ENCODE measurements at regions not wholly inside any gene's neighbourhood (a gene's known extent, or its start where the extent isn't known, plus 50 kb on each side); places are given as distances from the start of the nearest gene placed in this dataset.

DNA sequence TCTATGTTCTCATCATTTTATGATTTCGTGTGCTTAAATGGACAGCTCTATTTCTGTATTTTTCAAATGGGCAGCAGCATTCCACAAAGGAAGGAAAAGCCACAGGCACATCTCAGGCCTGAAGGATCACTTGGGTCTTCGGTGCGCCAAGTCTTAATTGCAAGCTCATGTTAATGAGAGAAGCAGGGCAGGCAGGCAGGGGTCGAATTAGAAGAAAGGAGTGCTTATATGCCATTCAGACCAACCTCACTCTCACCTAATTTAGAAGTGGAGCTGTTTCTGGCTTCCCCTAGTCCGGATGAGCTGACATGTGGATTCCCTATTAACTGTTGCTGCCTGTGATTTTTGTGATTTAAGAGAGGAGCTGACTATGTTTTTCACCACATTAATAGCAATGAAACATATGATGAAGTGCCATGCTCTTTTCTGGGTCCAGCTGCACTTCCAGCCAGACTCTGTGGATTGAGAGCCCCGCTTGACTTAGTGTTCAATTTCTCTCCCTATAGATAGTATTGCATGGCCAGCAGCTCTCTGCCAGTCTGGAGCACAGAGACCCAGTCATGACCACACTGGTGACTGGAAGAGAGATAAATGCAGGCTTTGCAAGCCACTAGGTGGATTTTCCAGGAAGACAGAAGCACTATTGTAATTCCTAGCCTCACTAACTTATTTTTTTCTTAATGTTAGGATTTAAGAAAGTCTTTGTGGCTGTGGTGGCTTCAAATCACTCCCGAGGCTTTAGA is 373.9 kb upstream of the FAT3 start:
- no peaks in the 10 kb centered on the region for H3K27me3 ChIP-seq (ENCODE audit: control insufficient read depth, insufficient read depth, low read length)
- no peaks in the 10 kb centered on the region for H3K36me3 ChIP-seq (ENCODE audit: control insufficient read depth, insufficient read depth, low read length)
- no peak overlapping the region for H3K4me3 ChIP-seq (ENCODE audit: low read depth in 2 of 2, low read length in 2 of 2)
- ATAC-seq (no peak), DNase-seq (ENCODE audit: low read depth, low spot score) (no peak)
- BruUV-seq (replicated peaks): no TSS peak
- intact Hi-C loops (cut with micrococcal nuclease; ENCODE audit: unreplicated experiment): no loop called here
- no peaks in the 10 kb centered on the region for H3K9me3 ChIP-seq (ENCODE audit: control insufficient read depth, insufficient read depth, low read depth, low read length)
- no peak overlapping the region for H3K27ac ChIP-seq (ENCODE audit: low read length)
- POLR2A ChIA-PET: no interaction called here
- H3K4me1 ChIP-seq (ENCODE audit: control insufficient read depth, insufficient read depth, low read length): no peaks in the 10 kb centered on the region
- in situ Hi-C loops (cut with HindIII; ENCODE audit: low pct_unique_long_range_greater_than_20kb, low sequenced_read_pairs): no loop called here
- CTCF ChIA-PET: no interaction called here
- TF ChIP-seq TCF7L2 (IDR thresholded peaks at IDR 0.05; ENCODE audit: low read depth, low read length) (no peak), POLR2AphosphoS5 (IDR thresholded peaks at IDR 0.05; ENCODE audit: low read depth, low read length) (no peak)
- TF ChIP-seq, protein P1, sequence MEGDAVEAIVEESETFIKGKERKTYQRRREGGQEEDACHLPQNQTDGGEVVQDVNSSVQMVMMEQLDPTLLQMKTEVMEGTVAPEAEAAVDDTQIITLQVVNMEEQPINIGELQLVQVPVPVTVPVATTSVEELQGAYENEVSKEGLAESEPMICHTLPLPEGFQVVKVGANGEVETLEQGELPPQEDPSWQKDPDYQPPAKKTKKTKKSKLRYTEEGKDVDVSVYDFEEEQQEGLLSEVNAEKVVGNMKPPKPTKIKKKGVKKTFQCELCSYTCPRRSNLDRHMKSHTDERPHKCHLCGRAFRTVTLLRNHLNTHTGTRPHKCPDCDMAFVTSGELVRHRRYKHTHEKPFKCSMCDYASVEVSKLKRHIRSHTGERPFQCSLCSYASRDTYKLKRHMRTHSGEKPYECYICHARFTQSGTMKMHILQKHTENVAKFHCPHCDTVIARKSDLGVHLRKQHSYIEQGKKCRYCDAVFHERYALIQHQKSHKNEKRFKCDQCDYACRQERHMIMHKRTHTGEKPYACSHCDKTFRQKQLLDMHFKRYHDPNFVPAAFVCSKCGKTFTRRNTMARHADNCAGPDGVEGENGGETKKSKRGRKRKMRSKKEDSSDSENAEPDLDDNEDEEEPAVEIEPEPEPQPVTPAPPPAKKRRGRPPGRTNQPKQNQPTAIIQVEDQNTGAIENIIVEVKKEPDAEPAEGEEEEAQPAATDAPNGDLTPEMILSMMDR (IDR thresholded peaks at IDR 0.05): no peak
- TF ChIP-seq, protein P2, sequence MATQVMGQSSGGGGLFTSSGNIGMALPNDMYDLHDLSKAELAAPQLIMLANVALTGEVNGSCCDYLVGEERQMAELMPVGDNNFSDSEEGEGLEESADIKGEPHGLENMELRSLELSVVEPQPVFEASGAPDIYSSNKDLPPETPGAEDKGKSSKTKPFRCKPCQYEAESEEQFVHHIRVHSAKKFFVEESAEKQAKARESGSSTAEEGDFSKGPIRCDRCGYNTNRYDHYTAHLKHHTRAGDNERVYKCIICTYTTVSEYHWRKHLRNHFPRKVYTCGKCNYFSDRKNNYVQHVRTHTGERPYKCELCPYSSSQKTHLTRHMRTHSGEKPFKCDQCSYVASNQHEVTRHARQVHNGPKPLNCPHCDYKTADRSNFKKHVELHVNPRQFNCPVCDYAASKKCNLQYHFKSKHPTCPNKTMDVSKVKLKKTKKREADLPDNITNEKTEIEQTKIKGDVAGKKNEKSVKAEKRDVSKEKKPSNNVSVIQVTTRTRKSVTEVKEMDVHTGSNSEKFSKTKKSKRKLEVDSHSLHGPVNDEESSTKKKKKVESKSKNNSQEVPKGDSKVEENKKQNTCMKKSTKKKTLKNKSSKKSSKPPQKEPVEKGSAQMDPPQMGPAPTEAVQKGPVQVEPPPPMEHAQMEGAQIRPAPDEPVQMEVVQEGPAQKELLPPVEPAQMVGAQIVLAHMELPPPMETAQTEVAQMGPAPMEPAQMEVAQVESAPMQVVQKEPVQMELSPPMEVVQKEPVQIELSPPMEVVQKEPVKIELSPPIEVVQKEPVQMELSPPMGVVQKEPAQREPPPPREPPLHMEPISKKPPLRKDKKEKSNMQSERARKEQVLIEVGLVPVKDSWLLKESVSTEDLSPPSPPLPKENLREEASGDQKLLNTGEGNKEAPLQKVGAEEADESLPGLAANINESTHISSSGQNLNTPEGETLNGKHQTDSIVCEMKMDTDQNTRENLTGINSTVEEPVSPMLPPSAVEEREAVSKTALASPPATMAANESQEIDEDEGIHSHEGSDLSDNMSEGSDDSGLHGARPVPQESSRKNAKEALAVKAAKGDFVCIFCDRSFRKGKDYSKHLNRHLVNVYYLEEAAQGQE (IDR thresholded peaks at IDR 0.05; ENCODE audit: insufficient read depth in 1 of 2, low read depth in 2 of 2, low read length in 1 of 2): no peak

DNA sequence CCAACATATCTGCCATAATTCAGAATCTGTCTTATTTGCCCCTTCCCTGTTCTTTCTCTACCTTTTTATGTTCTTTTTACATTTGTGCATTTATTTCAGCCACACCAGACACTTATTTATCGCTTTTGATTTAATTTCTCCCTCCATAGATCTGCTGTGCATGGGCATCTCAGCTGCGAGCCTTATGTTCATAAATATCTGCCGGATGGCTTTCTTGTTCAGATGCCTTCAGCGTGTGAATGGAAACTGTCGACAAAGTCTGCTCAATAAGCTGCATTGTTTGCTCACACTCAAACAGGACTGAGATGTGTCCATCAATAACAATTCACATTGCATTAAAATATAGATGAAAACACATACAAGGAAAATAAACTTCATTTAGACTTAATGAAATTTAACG is 374.6 kb upstream of the FAT3 start:
- Histone ChIP-seq H3K4me3 (ENCODE audit: low read depth in 2 of 2, low read length in 2 of 2) (no peak overlapping the region), H3K36me3 (ENCODE audit: control insufficient read depth, insufficient read depth, low read length) (no peaks in the 10 kb centered on the region), H3K27me3 (ENCODE audit: control insufficient read depth, insufficient read depth, low read length) (no peaks in the 10 kb centered on the region), H3K27ac (ENCODE audit: low read length) (no peak overlapping the region), H3K4me1 (ENCODE audit: control insufficient read depth, insufficient read depth, low read length) (no peaks in the 10 kb centered on the region), H3K9me3 (ENCODE audit: control insufficient read depth, insufficient read depth, low read depth, low read length) (no peaks in the 10 kb centered on the region)
- ChIA-PET CTCF (no interaction called here), POLR2A (no interaction called here)
- in situ Hi-C loops (cut with HindIII; ENCODE audit: low pct_unique_long_range_greater_than_20kb, low sequenced_read_pairs): no loop called here
- BruUV-seq (replicated peaks): no TSS peak
- ATAC-seq: no peak
- DNase-seq (ENCODE audit: low read depth, low spot score): no peak
- no peak for TF ChIP-seq SIN3A (IDR thresholded peaks at IDR 0.05; ENCODE audit: borderline replicate concordance, insufficient read depth, low read depth, low read length)
- no peak for TF ChIP-seq TCF7L2 (IDR thresholded peaks at IDR 0.05; ENCODE audit: low read depth, low read length)
- intact Hi-C loops (cut with micrococcal nuclease; ENCODE audit: unreplicated experiment): no loop called here

DNA sequence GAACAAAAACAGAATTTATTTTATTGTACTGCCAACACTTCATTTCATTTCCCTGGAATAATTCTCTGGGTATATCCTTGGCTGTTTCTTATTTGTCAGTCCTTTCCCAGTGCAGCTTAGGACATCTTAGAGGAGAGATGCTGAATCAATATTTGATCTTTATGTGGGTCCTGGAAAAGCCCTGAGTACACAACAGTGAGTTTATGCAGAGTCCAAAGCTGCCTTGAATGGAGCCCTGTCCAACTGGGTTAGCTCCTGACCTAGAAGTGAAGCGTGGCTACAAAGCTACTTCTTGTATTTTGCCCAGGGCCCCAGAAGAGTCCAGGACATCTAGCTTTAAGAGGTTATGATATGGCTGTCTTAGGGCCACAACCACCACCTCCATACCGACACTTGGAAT is 378.0 kb upstream of the FAT3 start:
- ChIA-PET POLR2A (no interaction called here), CTCF (no interaction called here)
- BruUV-seq (replicated peaks): no TSS peak
- Histone ChIP-seq H3K27ac (ENCODE audit: low read length) (no peak overlapping the region), H3K4me3 (ENCODE audit: low read depth in 2 of 2, low read length in 2 of 2) (no peak overlapping the region), H3K27me3 (ENCODE audit: control insufficient read depth, insufficient read depth, low read length) (no peaks in the 10 kb centered on the region), H3K36me3 (ENCODE audit: control insufficient read depth, insufficient read depth, low read length) (no peaks in the 10 kb centered on the region), H3K9me3 (ENCODE audit: control insufficient read depth, insufficient read depth, low read depth, low read length) (no peaks in the 10 kb centered on the region), H3K4me1 (ENCODE audit: control insufficient read depth, insufficient read depth, low read length) (no peaks in the 10 kb centered on the region)
- ATAC-seq: no peak
- in situ Hi-C loops (cut with HindIII; ENCODE audit: low pct_unique_long_range_greater_than_20kb, low sequenced_read_pairs): no loop called here
- TF ChIP-seq, protein P1 (IDR thresholded peaks at IDR 0.05): no peak
- TF ChIP-seq POLR2AphosphoS5 (IDR thresholded peaks at IDR 0.05; ENCODE audit: low read depth, low read length) (no peak), SIN3A (IDR thresholded peaks at IDR 0.05; ENCODE audit: borderline replicate concordance, insufficient read depth, low read depth, low read length) (no peak), TCF7L2 (IDR thresholded peaks at IDR 0.05; ENCODE audit: low read depth, low read length) (no peak)
- TF ChIP-seq, protein P2 (IDR thresholded peaks at IDR 0.05; ENCODE audit: insufficient read depth in 1 of 2, low read depth in 2 of 2, low read length in 1 of 2): no peak
- DNase-seq (ENCODE audit: low read depth, low spot score): no peak
- intact Hi-C loops (cut with micrococcal nuclease; ENCODE audit: unreplicated experiment): no loop called here
